ENCODE measurements at regions not wholly inside any gene's neighbourhood (a gene's known extent, or its start where the extent isn't known, plus 50 kb on each side); places are given as distances from the start of the nearest gene placed in this dataset.

DNA sequence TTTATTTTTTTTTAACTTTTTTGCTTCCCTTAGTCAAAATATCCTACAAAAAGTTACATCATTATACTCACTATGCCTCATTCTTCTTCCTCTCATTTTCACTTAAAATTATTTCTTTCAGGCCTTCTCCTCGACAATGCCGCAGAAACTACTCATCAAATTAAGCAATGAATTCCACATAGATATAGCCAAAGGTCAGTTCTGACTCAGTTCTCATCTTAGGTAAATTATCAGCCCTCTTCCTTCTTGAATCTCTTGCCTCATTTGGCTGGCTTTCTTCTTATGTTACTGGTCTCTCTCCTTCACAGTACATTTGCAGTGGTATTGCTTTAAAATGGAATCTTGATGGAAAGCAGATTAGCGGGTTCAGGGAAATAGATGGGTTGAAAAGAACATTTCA, 260.7 kb upstream of the BRINP3 start:
- Histone ChIP-seq H3K4me1 (ENCODE audit: control insufficient read depth, insufficient read depth, low read length) (no peaks in the 10 kb centered on the region), H4K20me1 (ENCODE audit: insufficient read depth, low read length) (no peaks in the 10 kb centered on the region), H2BK5ac (ENCODE audit: low read depth, low read length, poor library complexity, severe bottlenecking) (no peak overlapping the region), H4K5ac (ENCODE audit: low read depth, low read length) (no peak overlapping the region), H3K14ac (replicated peaks; ENCODE audit: low read depth, low read length) (no peak overlapping the region), H3K4ac (ENCODE audit: low read depth, low read length) (no peak overlapping the region), H3K23ac (ENCODE audit: low read depth, low read length) (no peak overlapping the region), H2BK15ac (ENCODE audit: low read depth, low read length) (no peak overlapping the region), H3K9me1 (ENCODE audit: insufficient read depth, low read length) (no peaks in the 10 kb centered on the region), H3K27ac (ENCODE audit: insufficient read depth, low read length) (no peak overlapping the region), H4K91ac (ENCODE audit: insufficient read depth, low read depth, low read length) (no peak overlapping the region), H2AK9ac (replicated peaks; ENCODE audit: low read depth, low read length, poor library complexity) (no peak overlapping the region), H3K79me1 (ENCODE audit: low read depth in 1 of 2, low read length in 2 of 2) (no peaks in the 10 kb centered on the region), H2AFZ (replicated peaks; ENCODE audit: low read length, poor library complexity) (no peak overlapping the region), H2BK20ac (ENCODE audit: low read depth, low read length) (no peak overlapping the region), H3K56ac (ENCODE audit: extremely low read depth, insufficient read depth, low read length) (no peak overlapping the region), H4K8ac (ENCODE audit: low read depth in 2 of 2, low read length in 2 of 2) (no peak overlapping the region), H3K4me3 (ENCODE audit: insufficient read depth, low read depth, low read length) (no peak overlapping the region), H2AK5ac (ENCODE audit: low read depth, low read length) (no peak overlapping the region), H3K18ac (ENCODE audit: low read depth, low read length) (no peak overlapping the region; the same call in 1 of the 2 replicates), H3K27me3 (ENCODE audit: control insufficient read depth, insufficient read depth, low read length) (no peaks in the 10 kb centered on the region), H3K36me3 (ENCODE audit: control insufficient read depth, insufficient read depth, low read length) (no peaks in the 10 kb centered on the region), H3K4me2 (ENCODE audit: low read depth, low read length) (no peak overlapping the region), H2BK120ac (ENCODE audit: low read depth, low read length) (no peak overlapping the region), H3K9me3 (ENCODE audit: control insufficient read depth, insufficient read depth, low read length) (no peaks in the 10 kb centered on the region), H3K9ac (ENCODE audit: low read depth, low read length) (no peak overlapping the region)
- intact Hi-C loops (cut with micrococcal nuclease), result no loop called here
- no TSS peak for BruUV-seq (replicated peaks)
- ATAC-seq (ENCODE audit: low read depth) (peak; percentile 44), DNase-seq (peak; percentile 70)
- dilution Hi-C loops (cut with HindIII; ENCODE audit: low sequenced_read_pairs, unreplicated experiment), result no loop called here
- WGBS, 2 experiments (ENCODE audit: extremely low coverage in 2 of 2, insufficient read length in 1 of 2), result 53% methylated on average over 3 of the region's 3 CpGs; no CpG with 5 or more reads in 1 of the 2 experiments
- POLR2A ChIA-PET (ENCODE audit: unreplicated experiment), result no interaction called here
- TF ChIP-seq CEBPB (IDR thresholded peaks at IDR 0.05; ENCODE audit: low read depth, low read length) (peak; percentile 49; the same call in 1 of the 2 replicates), FOS (IDR thresholded peaks at IDR 0.05; ENCODE audit: low read depth, low read length) (no peak), SMC3 (IDR thresholded peaks at IDR 0.05; ENCODE audit: low read depth, low read length) (no peak)
- CTCF ChIA-PET, result no interaction called here
- in situ Hi-C loops (cut with MboI; ENCODE audit: low sequenced_read_pairs), result no loop called here

Data from IMR-90 (cell line).